H1 (cell line): ENCODE measurements at regions not wholly inside any gene's neighbourhood (a gene's known extent, or its start where the extent isn't known, plus 50 kb on each side); places are given as distances from the start of the nearest gene placed in this dataset.

Experiments
- CTCF ChIA-PET: fragments of 300-600 bp; sonication (Branson Sonifier 250); formaldehyde crosslinking; loops from one replicate; lab custom pipeline; 2021; ENCODE audit not compliant: partially characterized antibody; lab: Charles Lee
- POLR2A ChIA-PET: fragments of 300-600 bp; sonication (Branson Sonifier 250); formaldehyde crosslinking; loops from one replicate; lab custom pipeline; 2021; ENCODE audit warnings: inconsistent platforms; ENCODE audit not compliant: partially characterized antibody; lab: Charles Lee
- DNase-seq, 2 experiments: peaks; one replicate each; pipeline versions ENCODE4 v3.0.0 to v3.0.0-alpha.2; 2010 to 2022; ENCODE audit warnings: low spot score in 2 of 2, low read depth in 1 of 2, mixed read lengths in 1 of 2
- FAIRE-seq: peaks from 2 replicates; lab custom pipeline; 2011; peaks lifted over from hg19 to GRCh38; lab: Jason Lieb, UNC
- H2AFZ ChIP-seq: 2 replicates; pipeline ENCODE4 v1.8.1; 2012; ENCODE audit warnings: low read length, inconsistent platforms
- H2AK5ac ChIP-seq: 2 replicates; pipeline ENCODE4 v1.6.1; 2013; ENCODE audit warnings: low read depth, low read length
- H2BK120ac ChIP-seq: replicated peaks from 2 replicates; pipeline ENCODE3; 2013; ENCODE audit warnings: low read depth, low read length, inconsistent platforms
- H2BK12ac ChIP-seq: 2 replicates; pipeline ENCODE4 v1.6.1; 2013; ENCODE audit warnings: low read depth, low read length
- H2BK15ac ChIP-seq: 2 replicates; pipeline ENCODE4 v1.6.1; 2013; ENCODE audit warnings: low read length
- H2BK20ac ChIP-seq: 2 replicates; pipeline ENCODE4 v1.6.1; 2013; ENCODE audit warnings: low read length
- H2BK5ac ChIP-seq: 2 replicates; pipeline ENCODE4 v1.6.1; 2013; ENCODE audit warnings: low read depth, low read length
- H3K14ac ChIP-seq: 2 replicates; pipeline ENCODE4 v1.6.1; 2013; ENCODE audit warnings: inconsistent platforms; ENCODE audit not compliant: insufficient read length
- H3K18ac ChIP-seq: 2 replicates; pipeline ENCODE4 v1.6.1; 2013; ENCODE audit warnings: low read length; ENCODE audit errors: extremely low read depth
- H3K23ac ChIP-seq: 2 replicates; pipeline ENCODE4 v1.6.1; 2013; ENCODE audit warnings: inconsistent platforms; ENCODE audit not compliant: insufficient read length
- H3K23me2 ChIP-seq: 2 replicates; pipeline ENCODE4 v1.6.1; 2013; ENCODE audit warnings: low read depth, low read length
- H3K27ac ChIP-seq: 2 replicates; pipeline ENCODE4 v1.6.1; 2011; ENCODE audit warnings: low read depth, low read length, inconsistent platforms
- H3K27me3 ChIP-seq, 4 experiments: replicated peaks in 1 of 4; 1 replicate in 1 of 4; 2 replicates in 3 of 4; pipeline versions ENCODE4 v1.6.1 to v1.8.1; 2011 to 2013; ENCODE audit warnings: low read length in 3 of 4, mild to moderate bottlenecking in 3 of 4, inconsistent platforms in 2 of 4, mixed read lengths in 2 of 4, moderate library complexity in 1 of 4; ENCODE audit not compliant: control insufficient read depth in 3 of 4, insufficient read depth in 3 of 4; ENCODE audit errors: extremely low read depth in 1 of 4
- H3K36me3 ChIP-seq, 4 experiments: 2 replicates each; pipeline versions ENCODE4 v1.6.1 to v1.8.1; 2011 to 2013; ENCODE audit warnings: mild to moderate bottlenecking in 4 of 4, low read length in 3 of 4, moderate library complexity in 2 of 4, control low read depth in 1 of 4, inconsistent platforms in 1 of 4; ENCODE audit not compliant: insufficient read depth in 4 of 4, control insufficient read depth in 2 of 4
- H3K4ac ChIP-seq: replicated peaks from 2 replicates; pipeline ENCODE3; 2013; ENCODE audit warnings: low read length, low read depth, mixed read lengths, inconsistent platforms; ENCODE audit not compliant: insufficient read length
- H3K4me1 ChIP-seq, 4 experiments: replicated peaks in 1 of 4; 1 replicate in 1 of 4; 2 replicates in 3 of 4; pipeline versions ENCODE4 v1.6.1 to v1.8.1; 2011 to 2013; ENCODE audit warnings: low read length in 3 of 4, inconsistent platforms in 2 of 4, mixed read lengths in 1 of 4; ENCODE audit not compliant: insufficient read depth in 4 of 4, control insufficient read depth in 3 of 4
- H3K4me2 ChIP-seq, 2 experiments: 2 replicates each; pipeline versions ENCODE4 v1.6.1 to v1.8.1; 2011 to 2013; ENCODE audit warnings: low read depth in 2 of 2, low read length in 2 of 2, control low read depth in 1 of 2, inconsistent platforms in 1 of 2, mild to moderate bottlenecking in 1 of 2; ENCODE audit not compliant: insufficient read depth in 1 of 2
- H3K4me3 ChIP-seq, 4 experiments: fragments of 200-600, 300-600 bp in 1 of 4; sonication (generic), shearing (Covaris generic), sonication (Bioruptor Twin) in 1 of 4; 2 replicates each; pipeline versions ENCODE4 v1.5.1 to v1.8.1; 2011 to 2016; ENCODE audit warnings: low read length in 4 of 4, low read depth in 3 of 4, control low read depth in 2 of 4, inconsistent platforms in 2 of 4, mild to moderate bottlenecking in 2 of 4, mixed read lengths in 1 of 4, moderate library complexity in 1 of 4; ENCODE audit not compliant: insufficient read depth in 2 of 4; ENCODE audit errors: extremely low read depth in 1 of 4
- H3K56ac ChIP-seq: replicated peaks from 2 replicates; pipeline ENCODE3; 2013; ENCODE audit warnings: low read depth, mild to moderate bottlenecking, mixed read lengths, low read length, inconsistent platforms; ENCODE audit not compliant: insufficient read length
- H3K79me1 ChIP-seq: 2 replicates; pipeline ENCODE4 v1.6.1; 2013; ENCODE audit warnings: low read depth, low read length, control low read depth
- H3K79me2 ChIP-seq, 2 experiments: 2 replicates each; pipeline versions ENCODE4 v1.6.1 to v1.8.1; 2012 to 2013; ENCODE audit warnings: low read length in 2 of 2, mild to moderate bottlenecking in 2 of 2, inconsistent platforms in 1 of 2; ENCODE audit not compliant: insufficient read depth in 2 of 2, control insufficient read depth in 1 of 2
- H3K9ac ChIP-seq, 4 experiments: replicated peaks in 1 of 4; 1 replicate in 1 of 4; 2 replicates in 3 of 4; pipeline versions ENCODE4 v1.6.1 to v1.8.1; 2011 to 2013; ENCODE audit warnings: low read depth in 3 of 4, low read length in 3 of 4, control low read depth in 2 of 4, mild to moderate bottlenecking in 2 of 4, moderate library complexity in 2 of 4, inconsistent platforms in 1 of 4; ENCODE audit errors: extremely low read depth in 1 of 4
- H3K9me3 ChIP-seq, 2 experiments: 2 replicates each; pipeline versions ENCODE4 v1.6.1 to v1.8.1; 2012 to 2013; ENCODE audit warnings: mild to moderate bottlenecking in 2 of 2, moderate library complexity in 2 of 2, control low read depth in 1 of 2, inconsistent platforms in 1 of 2, low read depth in 1 of 2, low read length in 1 of 2, mixed read lengths in 1 of 2; ENCODE audit not compliant: insufficient read depth in 2 of 2
- H4K20me1 ChIP-seq, 2 experiments: replicated peaks in 1 of 2; 2 replicates each; pipeline versions ENCODE3 to v1.8.1; 2011 to 2013; ENCODE audit warnings: inconsistent platforms in 2 of 2, low read length in 2 of 2, mild to moderate bottlenecking in 1 of 2; ENCODE audit not compliant: insufficient read depth in 2 of 2, control insufficient read depth in 1 of 2
- H4K5ac ChIP-seq: 2 replicates; pipeline ENCODE4 v1.6.1; 2013; ENCODE audit warnings: low read length, low read depth, mixed read lengths, inconsistent platforms; ENCODE audit not compliant: insufficient read length
- H4K8ac ChIP-seq: 2 replicates; pipeline ENCODE4 v1.8.0; 2013; ENCODE audit warnings: mild to moderate bottlenecking, moderate library complexity, low read length, inconsistent platforms; ENCODE audit not compliant: insufficient read depth; ENCODE audit errors: extremely low read depth
- H4K91ac ChIP-seq: replicated peaks from 2 replicates; pipeline ENCODE3; 2013; ENCODE audit warnings: low read length, mixed read lengths, inconsistent platforms; ENCODE audit not compliant: insufficient read length
- CTBP2 ChIP-seq: IDR thresholded peaks from 2 replicates; pipeline ENCODE4 v1.7.0; 2011; ENCODE audit warnings: borderline replicate concordance, mild to moderate bottlenecking, moderate library complexity, mixed read lengths, low read length; ENCODE audit not compliant: insufficient read depth, insufficient read length
- SP4 ChIP-seq: IDR thresholded peaks from 2 replicates; pipeline ENCODE4 v1.6.1; 2012; ENCODE audit warnings: low read length, inconsistent platforms
- WGBS, 2 experiments: shearing (Covaris generic) in 1 of 2; methylation state at CpG; one replicate each; pipeline versions ENCODE4 v1.1.6 to v1.1.7; 2013 to 2015; ENCODE audit warnings: low lambda C conversion rate in 2 of 2, mixed read lengths in 2 of 2, inconsistent platforms in 1 of 2, low coverage in 1 of 2, missing lambda C conversion rate in 1 of 2; ENCODE audit not compliant: insufficient replicate concordance in 2 of 2, insufficient coverage in 1 of 2, insufficient read length in 1 of 2; ENCODE audit errors: extremely low coverage in 1 of 2, missing lambda C conversion rate in 1 of 2; 5-methylcytosine and 5-hydroxymethylcytosine counted together

GRCh38 chr10:64976150-64976549 lies 1454.9 kb downstream of the REEP3 start:
- Histone ChIP-seq H3K9ac (no peak overlapping the region), H3K56ac (no peak overlapping the region), H3K23ac (no peak overlapping the region), H4K20me1 (no peaks in the 10 kb centered on the region), H3K18ac (no peak overlapping the region), H2BK15ac (no peak overlapping the region), H3K36me3 (no peaks in the 10 kb centered on the region), H3K14ac (no peak overlapping the region), H3K4me1 (no peaks in the 10 kb centered on the region), H2BK5ac (no peak overlapping the region), H3K79me2 (no peaks in the 10 kb centered on the region), H3K23me2 (no peaks in the 10 kb centered on the region), H2BK120ac (no peak overlapping the region), H3K27me3 (no peaks in the 10 kb centered on the region), H2BK20ac (no peak overlapping the region), H4K91ac (no peak overlapping the region), H4K8ac (no peak overlapping the region), H2AK5ac (no peak overlapping the region), H3K4ac (no peak overlapping the region), H4K5ac (no peak overlapping the region), H3K4me3 (no peak overlapping the region), H2BK12ac (no peak overlapping the region), H3K4me2 (no peak overlapping the region), H3K9me3 (no peaks in the 10 kb centered on the region), H2AFZ (no peak overlapping the region), H3K27ac (no peak overlapping the region), H3K79me1 (no peaks in the 10 kb centered on the region)
- POLR2A ChIA-PET = no interaction called here
- FAIRE-seq = no peak
- CTCF ChIA-PET = no interaction called here
- WGBS, 2 experiments = 96% methylated on average over 2 of the region's 2 CpGs; no CpG with 5 or more reads in 1 of the 2 experiments
- DNase-seq = no peak
- no peak for TF ChIP-seq CTBP2
- TF ChIP-seq SP4 = no peak
